Umbilical cord (tissue), 1 donor: ENCODE measurements at regions not wholly inside any gene's neighbourhood (a gene's known extent, or its start where the extent isn't known, plus 50 kb on each side); places are given as distances from the start of the nearest gene placed in this dataset.
"Not testable (repeated sequence)": the region's sequence is repeated elsewhere in the genome, so short reads cannot be mapped to it uniquely, and the experiment has no call there.

ENCODE experiments used
- DNase-seq: peaks from one replicate; pipeline ENCODE4 v3.0.0-alpha.2; 2015; ENCODE audit warnings: low spot score

DNA sequence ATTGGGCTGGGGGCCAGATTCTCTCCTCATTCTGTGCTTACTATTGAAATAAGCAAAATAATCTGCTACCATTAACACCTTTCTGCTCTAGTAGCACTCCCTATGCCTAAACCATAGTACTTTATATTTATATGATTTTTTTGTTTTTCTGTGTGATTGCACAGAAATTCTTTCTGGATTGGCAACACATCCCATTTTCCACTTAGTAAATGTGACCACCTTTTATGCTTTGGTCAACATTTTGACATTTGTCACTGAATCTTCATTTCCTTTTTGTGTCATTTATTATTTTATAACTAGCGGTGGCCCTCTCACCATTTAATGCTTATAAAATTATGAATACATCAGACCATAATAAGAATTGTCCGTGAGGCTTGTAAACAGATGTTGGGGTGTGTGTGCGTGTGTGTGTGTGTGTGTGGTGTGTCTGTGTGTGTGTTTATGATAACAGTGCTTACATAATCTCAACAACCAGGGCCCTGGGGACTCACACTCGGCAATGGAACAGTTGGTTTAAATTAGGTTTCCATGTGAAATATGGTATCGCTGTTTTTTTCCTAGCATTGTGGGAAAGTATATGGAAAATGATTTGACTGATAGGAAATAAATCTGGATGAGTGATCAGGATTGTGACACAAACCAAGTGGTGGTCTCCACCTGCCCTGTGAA lies 138.9 kb downstream of the NOC3L start:
- no peak for DNase-seq

DNA sequence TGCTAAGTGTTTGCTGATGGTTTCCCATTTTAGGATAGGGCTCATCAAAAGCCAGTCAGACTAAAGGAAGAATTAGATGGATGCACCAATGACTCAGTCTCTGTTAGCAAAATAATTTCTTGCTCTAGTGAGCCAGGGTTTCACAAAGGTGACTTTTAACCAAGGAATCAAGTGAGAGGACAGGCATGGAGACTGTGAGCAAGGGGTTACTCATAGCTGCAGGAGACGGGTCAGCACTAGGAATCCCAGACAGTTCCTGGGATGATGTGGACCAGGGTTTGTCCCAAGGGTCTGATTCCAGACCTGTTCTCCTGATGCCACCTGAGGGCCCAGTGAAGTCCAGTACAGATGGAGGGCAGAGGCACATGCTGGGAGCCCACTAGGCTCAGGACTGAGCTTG lies 138.1 kb downstream of the NOC3L start:
- DNase-seq = no peak

DNA sequence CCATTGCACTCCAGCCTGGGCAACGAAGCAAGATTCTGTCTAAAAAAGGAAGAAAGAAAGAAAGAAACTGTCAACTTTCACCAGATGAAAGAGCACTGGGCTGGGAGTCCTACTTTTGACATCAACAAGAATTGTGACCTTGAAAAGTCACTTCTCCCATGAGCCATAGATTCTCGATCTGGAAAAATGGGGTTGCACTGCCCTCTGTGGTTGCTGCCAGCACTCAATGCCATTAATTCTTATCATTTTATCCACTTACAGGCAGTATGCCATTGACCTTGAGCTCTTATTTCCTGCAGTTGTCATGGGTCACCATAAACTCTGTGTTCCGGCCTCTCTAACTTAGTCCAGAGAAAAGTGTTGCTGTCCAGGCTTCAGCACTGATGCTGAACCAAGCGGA lies 137.2 kb downstream of the NOC3L start:
- no peak for DNase-seq

DNA sequence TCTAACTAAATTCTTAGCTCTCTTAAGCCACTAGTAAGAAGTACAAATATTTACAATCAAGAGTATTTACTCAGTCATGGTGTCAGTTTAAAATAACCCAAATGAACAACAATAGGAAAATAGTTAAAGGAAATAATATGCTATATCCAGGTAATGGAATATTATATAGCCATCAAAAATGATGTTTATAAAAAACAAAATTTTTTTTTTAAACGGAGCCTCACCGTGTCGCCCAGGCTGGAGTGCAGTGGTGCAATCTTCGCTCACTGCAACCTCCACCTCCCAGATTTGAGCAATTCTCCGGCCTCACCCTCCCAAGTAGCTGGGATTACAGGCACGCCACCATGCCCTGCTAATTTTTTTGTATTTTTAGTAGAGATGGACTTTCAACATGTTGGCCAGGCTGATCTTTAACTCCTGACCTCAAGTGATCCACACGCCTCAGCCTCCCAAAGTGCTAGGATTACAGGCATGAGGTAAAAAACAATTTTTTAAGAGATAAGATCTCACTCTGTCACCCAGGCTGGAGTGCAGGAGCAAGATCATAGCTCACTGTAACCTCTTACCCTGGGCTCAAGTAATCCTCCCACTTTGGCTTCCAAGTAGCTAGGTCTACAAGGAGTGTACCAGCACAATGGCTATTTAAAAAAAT lies 132.5 kb downstream of the NOC3L start:
- DNase-seq = no peak

DNA sequence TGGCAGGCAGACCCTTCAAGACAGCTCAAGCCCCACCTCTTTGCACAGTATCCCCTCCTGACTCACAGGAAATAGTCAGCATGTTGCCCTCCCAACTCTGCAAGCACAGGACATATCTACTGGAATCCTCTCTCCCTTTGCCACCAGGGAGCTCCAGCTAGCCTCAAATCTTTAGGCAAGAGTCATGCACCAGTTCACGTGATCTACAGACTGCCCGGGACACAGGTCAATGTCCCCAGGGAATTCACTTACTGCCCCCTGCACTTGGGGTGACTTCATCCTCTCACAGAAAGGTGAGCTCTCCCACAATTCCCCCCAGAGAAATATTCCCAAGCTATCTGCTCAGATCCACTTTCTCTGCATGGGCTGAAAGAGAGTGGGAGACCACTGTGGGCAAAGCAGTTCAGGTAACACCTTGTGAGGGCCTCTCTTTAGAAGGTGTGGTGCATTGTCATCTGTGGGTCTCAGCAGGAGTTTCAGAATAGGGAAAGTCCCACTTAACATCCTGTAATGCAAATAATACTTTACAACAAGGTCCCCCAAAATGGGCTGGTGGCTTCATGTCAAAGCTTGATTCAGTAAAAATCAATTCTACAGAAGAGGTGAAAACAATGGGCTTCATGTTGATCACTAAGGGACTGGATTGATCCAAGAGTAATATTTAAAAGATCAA lies 129.9 kb downstream of the NOC3L start:
- DNase-seq = no peak

DNA sequence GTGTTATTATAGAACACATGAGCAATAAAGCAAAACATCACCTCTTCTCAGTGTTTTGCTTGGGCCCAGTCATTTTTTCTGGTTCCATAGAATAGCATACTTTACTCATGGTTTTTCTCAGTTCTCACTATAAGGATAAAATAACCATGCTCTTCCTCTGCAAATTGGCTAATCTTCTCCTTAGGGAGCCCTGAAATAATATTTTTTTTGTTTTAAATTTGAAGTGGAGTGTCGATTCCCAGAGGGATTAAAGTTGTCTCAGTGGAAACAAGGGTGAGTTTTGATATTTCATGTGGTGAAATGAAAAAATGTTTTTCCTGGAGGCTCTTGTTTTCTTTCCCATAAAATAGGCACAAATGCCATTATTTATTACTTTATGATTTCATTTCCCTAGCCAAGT lies 127.3 kb downstream of the NOC3L start:
- no peak for DNase-seq

DNA sequence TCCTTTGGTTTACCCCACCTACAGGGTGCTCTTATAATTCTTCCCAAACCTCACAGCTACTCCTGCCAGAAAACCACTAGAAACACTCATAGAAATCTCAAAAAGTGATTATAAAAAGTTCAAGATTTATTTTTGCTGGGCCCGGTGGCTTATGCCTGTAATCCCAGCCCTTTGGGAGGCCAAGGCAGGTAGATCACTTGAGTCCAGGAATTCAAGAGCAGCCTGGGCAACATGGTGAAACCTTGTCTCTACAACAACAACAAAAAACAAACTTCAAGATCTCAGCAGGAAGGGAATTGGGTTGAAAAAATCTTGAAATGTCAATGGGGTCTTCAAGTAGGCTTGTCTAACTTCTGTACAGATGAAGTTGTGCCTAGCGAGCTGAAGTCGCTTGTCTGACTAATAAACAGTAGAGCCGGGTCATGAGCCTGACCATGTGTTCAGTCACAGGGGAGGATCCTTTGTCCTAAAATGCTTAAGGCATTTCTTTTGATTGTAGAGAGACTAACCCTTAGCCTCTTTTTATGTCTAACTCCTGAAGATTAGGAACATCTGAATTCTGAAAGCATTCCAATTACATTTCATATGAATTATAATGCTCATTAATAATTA lies 124.6 kb downstream of the NOC3L start:
- DNase-seq = no peak

DNA sequence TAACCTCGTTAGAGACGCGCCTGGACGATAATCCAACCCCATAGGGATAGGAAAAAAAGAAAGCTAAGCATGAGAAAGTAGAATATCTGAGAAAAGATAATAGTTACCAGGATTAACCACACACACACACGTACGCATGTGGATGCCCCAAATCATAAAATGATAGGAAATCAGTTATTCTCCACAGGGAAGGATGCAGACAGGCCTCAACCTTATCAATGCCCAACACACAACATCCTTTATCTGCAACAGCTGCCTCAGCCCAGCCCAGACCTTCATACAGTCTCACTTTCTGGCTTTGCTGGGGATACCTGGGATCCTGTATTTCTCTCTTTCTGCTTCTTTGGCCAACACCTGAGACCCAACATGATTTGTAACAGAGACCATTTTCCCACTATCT lies 123.0 kb downstream of the NOC3L start:
- no peak for DNase-seq

DNA sequence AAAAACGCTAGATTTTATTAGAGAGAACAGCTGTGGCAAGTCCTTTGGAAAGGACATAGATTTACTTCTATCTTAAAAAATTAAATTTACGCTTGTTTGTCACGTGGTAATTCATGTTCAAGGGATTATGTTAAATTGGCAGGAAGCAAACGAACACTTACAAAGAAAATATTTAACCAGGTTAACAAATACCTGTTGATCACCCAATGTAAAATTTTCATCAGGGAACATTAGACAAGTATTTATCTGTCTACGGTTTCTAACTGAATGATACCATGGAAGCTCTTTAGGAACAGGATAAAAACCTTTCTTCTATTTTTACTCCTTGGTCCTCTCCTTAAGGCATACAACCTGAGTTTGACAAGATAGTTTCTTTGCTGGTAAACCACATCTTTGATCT lies 122.2 kb downstream of the NOC3L start:
- DNase-seq = no peak

DNA sequence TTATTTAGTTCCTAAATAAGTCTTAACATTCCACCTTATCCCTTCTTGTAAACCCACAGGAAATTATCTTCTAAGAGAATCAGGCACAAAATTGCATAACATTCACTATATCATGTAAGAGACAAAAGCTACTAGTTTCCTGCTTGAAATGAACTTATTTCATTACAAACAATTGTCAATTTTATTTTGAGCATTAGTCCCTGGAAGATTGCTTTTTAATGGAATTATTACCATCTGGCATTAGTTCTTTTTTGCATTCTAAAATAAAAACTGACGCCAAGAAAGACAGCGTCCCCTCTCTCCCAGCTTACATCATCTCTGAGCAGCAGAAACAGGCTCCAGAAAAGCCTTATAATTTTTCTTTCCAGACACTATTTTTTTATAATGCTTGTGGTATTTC lies 121.8 kb downstream of the NOC3L start:
- peak; percentile 47 for DNase-seq

DNA sequence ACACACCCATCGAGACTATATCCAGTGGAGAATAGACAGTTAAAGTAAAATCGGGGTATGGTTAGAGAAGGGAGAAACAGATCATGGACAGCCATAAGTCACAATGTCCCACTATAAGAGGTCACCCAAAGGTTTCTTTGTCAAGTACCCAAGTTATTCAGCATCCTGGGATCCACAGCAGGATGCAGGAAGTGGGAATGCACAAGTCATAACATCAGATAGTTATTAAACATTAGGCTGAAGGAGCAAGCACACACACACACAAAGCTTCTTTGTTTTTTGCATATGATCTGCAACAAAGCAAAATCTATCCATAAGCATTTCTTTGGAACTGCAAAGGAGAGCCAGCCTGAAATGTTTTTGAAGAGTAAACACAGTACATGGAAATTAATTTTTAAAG lies 111.6 kb downstream of the NOC3L start:
- DNase-seq = no peak

DNA sequence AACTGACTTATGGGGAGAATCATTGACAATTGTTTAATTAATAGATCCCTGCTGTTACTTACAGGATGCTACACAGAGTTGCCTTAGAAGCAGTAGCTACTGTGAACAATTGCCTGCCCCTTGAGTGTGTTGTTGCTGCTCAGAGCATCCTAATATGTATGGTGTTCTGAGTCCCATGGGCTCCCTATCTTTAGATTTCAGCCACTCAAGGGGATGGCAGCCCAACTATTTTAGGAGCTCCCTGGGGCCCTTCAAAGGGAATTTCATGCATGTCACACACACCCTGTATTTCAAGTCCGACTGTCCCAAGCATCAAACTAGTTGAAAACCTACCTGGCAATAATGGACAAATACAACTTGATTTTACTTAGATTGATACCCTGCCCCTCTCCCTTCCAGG lies 111.2 kb downstream of the NOC3L start:
- DNase-seq = no peak

DNA sequence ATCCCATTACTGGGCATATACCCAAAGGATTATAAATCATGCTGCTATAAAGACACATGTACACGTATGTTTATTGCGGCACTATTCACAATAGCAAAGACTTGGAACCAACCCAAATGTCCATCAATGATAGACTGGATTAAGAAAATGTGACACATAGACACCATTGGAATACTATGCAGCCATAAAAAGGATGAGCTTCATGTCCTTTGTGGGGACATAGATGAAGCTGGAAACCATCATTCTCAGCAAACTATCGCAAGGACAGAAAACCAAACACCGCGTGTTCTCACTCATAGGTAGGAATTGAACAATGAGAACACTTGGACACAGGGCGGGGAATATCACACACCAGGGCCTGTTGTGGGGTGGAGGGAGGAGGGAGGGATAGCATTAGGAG lies 105.3 kb downstream of the NOC3L start:
- not testable (repeated sequence) for DNase-seq

DNA sequence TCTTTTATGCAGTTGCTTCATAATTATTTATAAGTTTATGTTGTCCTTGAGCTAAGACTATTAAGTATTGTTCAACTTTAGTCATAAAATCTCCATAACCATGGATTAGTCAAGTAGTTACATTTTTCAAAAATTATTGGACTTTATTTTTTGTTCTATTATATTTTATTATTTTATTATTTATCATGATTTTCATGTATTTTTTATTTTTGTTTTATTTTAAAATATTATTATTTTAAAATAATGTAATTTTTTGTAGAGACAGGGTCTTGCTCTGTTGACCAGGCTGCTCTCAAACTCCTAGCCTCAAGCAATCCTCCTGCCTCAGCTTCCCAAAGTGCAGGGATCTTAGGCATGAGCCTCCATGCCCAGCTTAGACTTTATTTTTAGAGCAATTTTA lies 102.3 kb downstream of the NOC3L start:
- no peak for DNase-seq

DNA sequence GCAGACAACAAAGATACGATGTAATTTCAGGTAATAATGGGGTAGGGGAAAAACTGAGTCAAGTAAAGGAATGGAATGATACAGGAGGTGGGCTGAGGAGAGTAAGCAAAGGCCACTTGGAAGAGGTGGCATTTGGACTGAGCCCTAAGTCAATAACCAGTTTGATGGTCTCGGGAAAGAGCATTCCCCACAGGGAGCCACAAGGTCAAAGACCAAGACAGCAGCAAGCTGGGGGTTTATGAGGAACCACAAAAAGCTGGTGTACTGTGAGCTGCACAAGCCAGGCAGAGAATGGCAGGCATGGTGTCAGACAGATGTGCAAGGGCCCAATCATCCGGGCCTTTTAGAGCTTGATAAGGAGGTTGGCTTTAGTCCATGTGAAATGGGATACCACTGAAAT lies 98.7 kb downstream of the NOC3L start:
- no peak for DNase-seq

DNA sequence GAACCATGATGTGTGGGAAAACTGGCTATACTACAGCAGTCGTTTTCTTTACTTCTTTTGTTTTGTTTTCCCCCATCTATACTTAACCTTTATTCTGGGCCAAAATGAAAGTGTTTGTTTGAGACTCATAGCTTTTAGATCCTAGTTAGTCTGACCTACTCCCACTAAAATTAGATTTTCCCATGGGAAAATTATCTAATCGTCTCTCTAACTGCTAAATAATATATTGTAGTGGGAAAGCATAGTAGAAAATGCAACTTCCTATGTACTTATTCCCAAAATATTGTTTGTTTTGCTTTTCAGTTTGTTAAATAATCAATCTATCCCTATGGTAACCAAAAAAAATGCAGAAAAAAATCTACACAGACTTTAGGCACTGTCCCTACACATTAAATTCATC lies 96.6 kb downstream of the NOC3L start:
- no peak for DNase-seq

DNA sequence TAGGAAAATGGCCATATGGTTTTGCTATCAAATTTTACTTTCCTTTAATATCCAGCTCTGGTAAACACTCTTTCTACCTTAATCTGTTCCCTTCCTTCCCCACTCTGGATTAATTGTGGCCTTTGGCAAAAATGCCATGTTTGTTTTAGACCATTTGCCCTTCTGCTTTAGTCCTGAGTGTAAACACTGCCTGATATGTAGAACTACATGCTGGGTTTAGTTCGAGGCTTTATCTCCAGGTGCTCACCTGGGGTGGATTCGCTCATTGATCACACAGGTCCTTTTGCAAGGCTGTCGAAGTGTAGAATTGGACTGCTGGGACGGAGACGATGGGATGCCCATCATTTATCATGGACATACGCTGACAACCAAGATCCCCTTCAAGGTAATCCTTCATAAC lies 94.1 kb downstream of the NOC3L start:
- no peak for DNase-seq

DNA sequence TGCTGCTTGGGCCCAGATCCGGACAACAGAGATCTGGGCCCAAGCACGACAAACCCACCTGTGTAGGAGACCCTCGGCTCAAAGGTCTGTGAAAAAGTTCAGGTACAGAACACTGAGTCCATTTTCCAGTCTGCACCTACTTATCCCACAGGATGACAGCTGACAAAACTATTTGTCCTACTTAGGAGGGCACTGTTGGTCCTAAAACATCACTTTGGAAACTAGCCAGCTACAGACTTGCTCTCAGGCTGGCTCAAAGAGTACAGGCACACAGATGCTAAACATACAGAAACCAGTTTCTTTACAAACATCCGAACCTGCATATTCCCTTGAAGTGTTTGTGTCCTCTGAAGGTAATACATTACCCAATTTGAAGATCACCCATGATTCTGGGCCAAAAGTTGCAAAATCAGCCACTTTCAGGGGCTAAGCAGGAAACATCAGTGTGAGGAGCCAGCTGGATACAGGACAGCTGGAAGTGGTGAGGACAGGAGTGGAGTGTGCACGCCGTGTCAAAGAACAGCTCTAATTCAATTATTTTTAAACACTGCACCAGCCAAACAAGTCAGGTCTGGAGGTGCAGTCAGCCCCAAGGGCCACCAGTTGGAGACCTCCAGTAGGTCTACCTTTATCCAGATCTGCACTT lies 88.5 kb downstream of the NOC3L start:
- peak; percentile 13 for DNase-seq

DNA sequence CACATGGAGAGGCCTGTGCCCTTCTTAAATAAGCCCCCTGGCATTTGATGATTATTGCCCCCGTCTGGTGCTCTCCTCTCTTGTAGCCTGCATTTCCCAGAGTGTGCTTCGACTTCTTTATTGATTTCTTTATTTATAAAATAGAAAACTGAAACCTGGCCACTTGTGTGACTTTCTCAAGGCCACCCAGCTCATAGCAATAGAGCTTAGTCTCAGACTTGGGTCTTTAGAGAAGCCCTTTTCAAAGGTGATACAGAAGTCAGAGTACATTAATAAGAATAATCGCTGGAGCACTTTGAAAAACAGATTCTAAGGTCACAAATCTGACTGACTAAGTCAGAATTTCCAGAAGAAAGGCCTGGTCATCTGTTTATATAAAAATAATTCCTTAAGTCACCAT lies 86.6 kb downstream of the NOC3L start:
- DNase-seq = no peak

DNA sequence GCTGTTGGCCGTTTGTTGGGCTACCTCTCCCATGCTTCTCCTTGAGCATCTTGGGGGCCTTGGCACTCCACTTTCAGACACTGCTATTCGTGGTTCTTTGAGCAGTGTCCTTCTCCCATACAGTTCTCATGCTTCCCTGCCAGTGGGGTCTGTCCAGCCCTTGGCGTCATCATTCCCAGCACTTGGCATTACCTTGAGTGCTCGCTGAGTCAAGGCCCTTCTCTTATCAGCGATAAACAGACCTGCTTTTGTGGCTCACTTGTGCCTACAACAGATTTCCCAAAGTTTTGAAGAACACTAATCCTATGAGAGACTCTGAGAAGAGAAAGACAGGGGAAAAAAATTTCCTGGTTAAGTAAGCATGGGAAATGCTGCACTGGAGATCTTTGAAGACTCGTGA lies 85.3 kb downstream of the NOC3L start:
- no peak for DNase-seq

DNA sequence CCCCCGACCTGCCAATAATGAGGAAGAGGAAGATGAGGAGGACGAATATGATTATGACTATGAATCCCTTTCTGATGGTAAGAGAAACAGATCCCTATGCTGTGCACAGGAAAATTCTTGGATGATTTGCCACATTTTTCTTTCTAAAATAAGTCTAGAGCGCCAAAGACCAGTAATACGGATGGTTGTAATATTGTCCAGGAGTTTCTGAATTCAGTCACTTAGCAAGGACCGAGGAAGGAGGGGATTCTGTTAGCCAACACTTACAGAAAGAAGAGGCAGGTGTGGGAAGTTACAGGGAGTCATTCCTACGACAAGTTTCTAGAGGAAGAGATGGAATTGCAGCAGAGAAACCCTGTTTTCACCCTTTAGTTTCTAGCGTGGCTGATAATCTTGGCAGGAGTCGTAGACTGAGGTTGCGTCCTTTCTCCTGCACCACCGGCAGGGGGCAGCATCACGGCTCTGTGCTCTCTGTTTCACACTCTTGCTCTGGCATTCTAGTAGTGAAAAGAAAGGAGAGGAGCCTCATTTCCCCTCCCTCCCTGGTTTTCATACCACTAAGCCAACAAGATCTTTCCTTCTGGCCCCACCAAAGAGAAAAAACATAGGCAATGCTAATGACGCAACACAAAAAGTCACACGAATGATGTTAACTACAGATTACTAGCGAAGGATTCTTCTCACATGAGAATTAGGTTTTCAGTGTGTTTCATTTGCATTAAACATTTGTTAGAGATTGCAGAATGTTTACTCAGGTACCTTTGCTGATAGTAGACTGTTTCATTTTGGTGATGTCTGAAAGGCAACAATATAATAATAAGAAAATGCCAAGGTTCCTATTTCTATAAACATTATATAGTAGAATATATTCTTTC lies 82.7 kb downstream of the NOC3L start:
- DNase-seq = peak; percentile 33
